GM18867 (cell line): ENCODE measurements at regions not wholly inside any gene's neighbourhood (a gene's known extent, or its start where the extent isn't known, plus 50 kb on each side); places are given as distances from the start of the nearest gene placed in this dataset.

ENCODE experiments used
- ATAC-seq: cut with Tn5 transposase; IDR thresholded peaks from one replicate; pipeline ENCODE4 v1.9.1; 2021; ENCODE audit warnings: mild to moderate bottlenecking, moderate library complexity; ENCODE audit not compliant: unreplicated experiment

GRCh38 chr16:86286991-86287663 is 223.2 kb upstream of the FOXF1 start:
- no peak for ATAC-seq

GRCh38 chr16:86287664-86288201 is 222.6 kb upstream of the FOXF1 start:
- no peak for ATAC-seq

GRCh38 chr16:86288716-86289294 is 221.5 kb upstream of the FOXF1 start:
- no peak for ATAC-seq

GRCh38 chr16:86289304-86289703 is 221.0 kb upstream of the FOXF1 start:
- no peak for ATAC-seq

- ATAC-seq = no peak
Observed at GRCh38 chr16:86289907-86290306, 220.4 kb upstream of the FOXF1 start.

GRCh38 chr16:86291491-86291890 is 218.8 kb upstream of the FOXF1 start:
- no peak for ATAC-seq

GRCh38 chr16:86292171-86292775 is 218.1 kb upstream of the FOXF1 start:
- ATAC-seq = no peak

GRCh38 chr16:86292942-86293341 is 217.4 kb upstream of the FOXF1 start:
- no peak for ATAC-seq

GRCh38 chr16:86293906-86294305 is 216.4 kb upstream of the FOXF1 start:
- ATAC-seq = no peak

GRCh38 chr16:86294535-86295196 is 215.7 kb upstream of the FOXF1 start:
- no peak for ATAC-seq

GRCh38 chr16:86296256-86296655 is 214.1 kb upstream of the FOXF1 start:
- no peak for ATAC-seq

- no peak for ATAC-seq
Observed at GRCh38 chr16:86297391-86297790, 212.9 kb upstream of the FOXF1 start.

- no peak for ATAC-seq
Observed at GRCh38 chr16:86297866-86298757, 212.2 kb upstream of the FOXF1 start.

- no peak for ATAC-seq
Observed at GRCh38 chr16:86298758-86299134, 211.6 kb upstream of the FOXF1 start.

GRCh38 chr16:86299882-86300610 is 210.3 kb upstream of the FOXF1 start:
- ATAC-seq = no peak

- no peak for ATAC-seq
Observed at GRCh38 chr16:86300746-86301481, 209.4 kb upstream of the FOXF1 start.

GRCh38 chr16:86302421-86303109 is 207.8 kb upstream of the FOXF1 start:
- no peak for ATAC-seq

- ATAC-seq = no peak
Observed at GRCh38 chr16:86303787-86304678, 206.3 kb upstream of the FOXF1 start.
